Keratinocyte (primary cell): ENCODE measurements at regions not wholly inside any gene's neighbourhood (a gene's known extent, or its start where the extent isn't known, plus 50 kb on each side); places are given as distances from the start of the nearest gene placed in this dataset.

ENCODE experiments used
- CTCF ChIP-seq, 3 experiments: IDR thresholded peaks in 1 of 3; conservative IDR thresholded peaks in 1 of 3; optimal IDR thresholded peaks in 1 of 3; 2 replicates in 2 of 3; 3 replicates in 1 of 3; pipeline versions ENCODE3 to v1.5.1; 2011; ENCODE audit warnings: low read length in 3 of 3, mild to moderate bottlenecking in 3 of 3, moderate library complexity in 2 of 3, control low read depth in 1 of 3, inconsistent platforms in 1 of 3; ENCODE audit not compliant: insufficient read depth in 2 of 3; ENCODE audit errors: extremely low read depth in 1 of 3
- EZH2 ChIP-seq: IDR thresholded peaks from one replicate; pipeline ENCODE4 v1.6.1; 2012; ENCODE audit warnings: inconsistent platforms, mild to moderate bottlenecking, low read length, moderate library complexity

GRCh38 chr1:2862814-2863647, 61.5 kb upstream of the TTC34 start:
- no peak for TF ChIP-seq CTCF (optimal IDR thresholded peaks at IDR 0.05 in 1 of 3, IDR thresholded peaks at IDR 0.05 in 1 of 3, conservative IDR thresholded peaks at IDR 0.05 in 1 of 3; ENCODE audit: extremely low read depth in 1 of 3, insufficient read depth in 2 of 3, low read length in 3 of 3)
- no peak for TF ChIP-seq EZH2
